ENCODE measurements at regions not wholly inside any gene's neighbourhood (a gene's known extent, or its start where the extent isn't known, plus 50 kb on each side); places are given as distances from the start of the nearest gene placed in this dataset.
"Not testable (repeated sequence)": the region's sequence is repeated elsewhere in the genome, so short reads cannot be mapped to it uniquely, and the experiment has no call there.

DNA sequence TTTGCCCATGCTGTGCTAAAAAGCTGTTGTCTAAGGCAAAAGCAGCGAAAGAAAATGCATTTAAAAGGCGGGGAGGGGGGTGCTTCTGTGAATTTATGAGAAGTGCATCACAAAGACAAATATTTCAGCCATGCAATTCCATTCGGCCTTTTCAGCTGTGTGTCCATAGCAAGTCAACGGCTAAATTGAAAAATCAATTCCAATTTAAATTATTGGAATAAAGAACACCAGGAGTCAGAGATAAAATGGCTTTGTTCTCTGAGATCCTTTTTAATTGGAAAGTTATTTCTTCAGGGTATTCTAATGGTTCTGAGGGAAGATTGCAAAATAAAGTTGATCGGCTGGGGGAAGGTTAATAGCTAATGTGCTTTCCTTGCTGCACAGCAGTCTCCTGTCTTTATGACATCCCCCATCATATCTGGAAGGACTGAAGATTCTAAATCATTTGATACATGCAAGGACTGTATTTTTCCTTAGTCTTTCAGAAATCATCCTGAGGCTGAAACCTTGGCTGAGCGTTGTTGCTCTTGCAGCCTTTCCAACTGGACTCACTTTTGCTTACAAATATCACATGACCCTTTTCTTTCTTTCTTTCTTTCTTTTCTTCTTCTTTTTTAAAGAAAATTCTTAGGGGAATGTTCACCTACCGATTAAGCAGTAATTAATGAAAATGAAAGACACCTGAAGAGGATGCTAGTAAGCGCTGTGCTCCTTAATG lies 647.1 kb downstream of the DACH1 start:
- H3K4me3 ChIP-seq: no peak overlapping the region
- no peak overlapping the region for H3K27ac ChIP-seq
- no peaks in the 10 kb centered on the region for H3K36me3 ChIP-seq (ENCODE audit: insufficient read depth, low read length)
- DNase-seq (ENCODE audit: low read depth, low spot score): no peak
- no peak overlapping the region for H3K9ac ChIP-seq (ENCODE audit: insufficient read length)
- H3K9me3 ChIP-seq (ENCODE audit: low read depth, low read length): no peaks in the 10 kb centered on the region
- TF ChIP-seq EZH2 (IDR thresholded peaks at IDR 0.05) (no peak), FOXP2 (optimal IDR thresholded peaks at IDR 0.05; ENCODE audit: control extremely low read depth, extremely low read length, insufficient read depth) (no peak), POLR2AphosphoS5 (IDR thresholded peaks at IDR 0.05; ENCODE audit: borderline replicate concordance, low read depth, low read length) (no peak)

DNA sequence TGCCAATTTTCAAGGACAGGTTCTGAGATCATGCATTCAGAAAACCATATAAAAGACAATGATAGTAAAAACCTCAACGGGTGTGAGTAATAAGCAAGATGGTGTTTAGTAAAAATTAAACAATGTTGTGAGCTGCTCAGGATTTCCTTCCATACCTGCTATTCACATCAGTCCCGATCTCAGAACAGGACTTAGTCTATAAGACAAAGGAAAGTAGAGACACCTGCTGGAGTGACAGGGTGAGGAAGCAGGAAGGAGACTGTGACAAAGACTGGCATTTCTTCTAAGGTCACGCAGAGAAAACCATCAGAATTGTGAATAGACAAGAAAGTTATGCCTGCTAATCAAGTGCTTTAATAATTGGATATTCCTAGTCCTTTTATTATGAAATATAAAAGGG lies 648.0 kb downstream of the DACH1 start:
- no peak overlapping the region for H3K9ac ChIP-seq (ENCODE audit: insufficient read length)
- no peak for TF ChIP-seq FOXP2 (optimal IDR thresholded peaks at IDR 0.05; ENCODE audit: control extremely low read depth, extremely low read length, insufficient read depth)
- TF ChIP-seq POLR2AphosphoS5 (IDR thresholded peaks at IDR 0.05; ENCODE audit: borderline replicate concordance, low read depth, low read length): no peak
- H3K36me3 ChIP-seq (ENCODE audit: insufficient read depth, low read length): no peaks in the 10 kb centered on the region
- no peak overlapping the region for H3K4me3 ChIP-seq
- H3K27ac ChIP-seq: no peak overlapping the region
- H3K9me3 ChIP-seq (ENCODE audit: low read depth, low read length): no peaks in the 10 kb centered on the region
- no peak for DNase-seq (ENCODE audit: low read depth, low spot score)

DNA sequence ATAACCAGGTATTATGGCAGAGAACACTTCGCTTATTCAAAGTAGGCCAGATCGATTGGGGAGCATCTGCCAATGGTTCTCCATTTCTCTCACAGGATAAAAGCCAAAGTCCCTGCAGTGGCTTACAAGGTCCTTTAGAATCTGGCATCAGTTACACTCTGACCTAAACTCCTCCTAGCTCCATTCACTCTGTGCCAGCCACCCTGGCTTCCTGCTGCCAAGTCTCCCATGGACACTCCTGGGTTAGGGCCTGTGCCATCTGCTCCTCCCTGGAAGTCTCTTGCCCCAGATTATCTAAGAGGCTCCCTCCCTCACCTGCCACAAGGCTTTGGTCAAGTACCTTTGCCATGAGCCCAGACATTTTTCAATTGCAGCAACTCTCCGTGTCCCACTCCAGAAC lies 649.2 kb downstream of the DACH1 start:
- no peak overlapping the region for H3K9ac ChIP-seq (ENCODE audit: insufficient read length)
- H3K4me3 ChIP-seq: no peak overlapping the region
- H3K36me3 ChIP-seq (ENCODE audit: insufficient read depth, low read length): no peaks in the 10 kb centered on the region
- no peak for TF ChIP-seq POLR2AphosphoS5 (IDR thresholded peaks at IDR 0.05; ENCODE audit: borderline replicate concordance, low read depth, low read length)
- no peaks in the 10 kb centered on the region for H3K9me3 ChIP-seq (ENCODE audit: low read depth, low read length)
- DNase-seq (ENCODE audit: low read depth, low spot score): no peak
- H3K27ac ChIP-seq: no peak overlapping the region

DNA sequence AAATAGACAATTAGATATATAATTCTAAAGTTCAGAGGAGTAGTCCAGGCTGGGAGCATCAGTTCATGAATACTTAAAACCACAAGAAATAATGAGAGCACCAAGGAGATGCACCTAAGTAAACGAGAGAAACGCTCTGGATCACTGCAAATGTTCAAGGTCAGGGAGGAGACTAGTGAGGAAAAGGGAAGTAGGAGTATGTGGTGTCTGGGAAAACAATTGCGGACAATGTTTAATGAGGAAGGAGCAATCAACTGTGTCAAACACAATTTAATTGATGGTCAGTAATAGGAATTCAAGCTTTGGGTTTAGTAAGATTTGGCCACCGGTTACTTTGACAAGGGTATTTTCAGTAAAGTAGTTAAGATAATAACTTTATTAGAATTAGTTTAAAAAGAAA lies 652.2 kb downstream of the DACH1 start:
- no peak for DNase-seq (ENCODE audit: low read depth, low spot score)
- H3K9ac ChIP-seq (ENCODE audit: insufficient read length): no peak overlapping the region
- no peak overlapping the region for H3K4me3 ChIP-seq
- TF ChIP-seq FOXP2 (optimal IDR thresholded peaks at IDR 0.05; ENCODE audit: control extremely low read depth, extremely low read length, insufficient read depth) (no peak), POLR2AphosphoS5 (IDR thresholded peaks at IDR 0.05; ENCODE audit: borderline replicate concordance, low read depth, low read length) (no peak), EZH2 (IDR thresholded peaks at IDR 0.05) (no peak)
- no peak overlapping the region for H3K27ac ChIP-seq
- no peaks in the 10 kb centered on the region for H3K9me3 ChIP-seq (ENCODE audit: low read depth, low read length)
- no peaks in the 10 kb centered on the region for H3K36me3 ChIP-seq (ENCODE audit: insufficient read depth, low read length)

DNA sequence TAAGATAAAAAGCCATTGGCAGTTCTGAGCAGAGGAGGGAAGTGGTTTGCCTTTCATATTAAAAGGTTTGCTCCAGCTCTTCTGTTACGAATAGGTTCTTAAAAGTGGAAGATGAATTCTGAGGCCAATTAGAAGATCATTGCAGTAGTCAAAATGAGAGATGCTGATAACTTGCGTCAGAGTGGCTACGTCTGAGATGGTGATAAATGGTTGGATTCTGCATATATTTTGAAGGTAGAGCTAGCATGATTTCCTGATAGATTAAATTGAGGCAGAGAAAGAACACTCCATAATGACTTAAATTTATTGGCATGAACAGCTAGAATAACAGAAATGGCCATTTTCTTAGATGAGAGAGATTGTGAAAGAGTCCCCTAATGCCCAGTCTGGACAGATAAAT lies 652.6 kb downstream of the DACH1 start:
- no peak for DNase-seq (ENCODE audit: low read depth, low spot score)
- H3K27ac ChIP-seq: no peak overlapping the region
- H3K4me3 ChIP-seq: no peak overlapping the region
- no peak overlapping the region for H3K9ac ChIP-seq (ENCODE audit: insufficient read length)
- no peaks in the 10 kb centered on the region for H3K36me3 ChIP-seq (ENCODE audit: insufficient read depth, low read length)
- H3K9me3 ChIP-seq (ENCODE audit: low read depth, low read length): no peaks in the 10 kb centered on the region
- no peak for TF ChIP-seq FOXP2 (optimal IDR thresholded peaks at IDR 0.05; ENCODE audit: control extremely low read depth, extremely low read length, insufficient read depth)

DNA sequence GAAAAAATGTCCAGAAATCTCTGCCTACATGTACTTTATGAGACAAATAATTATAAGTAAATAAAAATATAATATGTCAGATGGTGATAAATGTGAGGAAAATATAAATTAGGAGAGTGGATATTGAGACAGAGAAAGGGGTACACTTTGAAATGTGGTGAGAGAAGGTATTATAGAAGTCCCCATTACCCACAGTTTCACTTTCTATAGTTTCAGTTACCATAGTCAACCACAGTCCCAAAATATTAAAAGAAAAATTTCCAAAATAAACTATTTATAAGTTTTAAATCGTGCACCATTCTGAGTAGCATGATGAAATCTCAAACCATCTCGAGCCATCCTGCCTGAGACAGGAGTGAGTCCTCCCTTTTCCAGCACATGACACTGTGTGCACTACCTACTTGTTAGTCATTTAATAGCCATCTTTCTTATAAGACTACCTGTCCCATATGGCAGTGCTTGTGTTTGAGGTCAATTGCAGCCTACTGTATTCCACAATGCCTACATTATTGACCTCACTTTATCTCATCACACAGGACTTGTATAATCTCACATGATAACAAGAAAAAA lies 653.7 kb downstream of the DACH1 start:
- Histone ChIP-seq H3K9me3 (ENCODE audit: low read depth, low read length) (no peaks in the 10 kb centered on the region), H3K27ac (no peak overlapping the region), H3K9ac (ENCODE audit: insufficient read length) (no peak overlapping the region), H3K36me3 (ENCODE audit: insufficient read depth, low read length) (no peaks in the 10 kb centered on the region), H3K4me3 (no peak overlapping the region)
- no peak for DNase-seq (ENCODE audit: low read depth, low spot score)
- TF ChIP-seq FOXP2 (optimal IDR thresholded peaks at IDR 0.05; ENCODE audit: control extremely low read depth, extremely low read length, insufficient read depth) (no peak), POLR2AphosphoS5 (IDR thresholded peaks at IDR 0.05; ENCODE audit: borderline replicate concordance, low read depth, low read length) (no peak), EZH2 (IDR thresholded peaks at IDR 0.05) (no peak)

DNA sequence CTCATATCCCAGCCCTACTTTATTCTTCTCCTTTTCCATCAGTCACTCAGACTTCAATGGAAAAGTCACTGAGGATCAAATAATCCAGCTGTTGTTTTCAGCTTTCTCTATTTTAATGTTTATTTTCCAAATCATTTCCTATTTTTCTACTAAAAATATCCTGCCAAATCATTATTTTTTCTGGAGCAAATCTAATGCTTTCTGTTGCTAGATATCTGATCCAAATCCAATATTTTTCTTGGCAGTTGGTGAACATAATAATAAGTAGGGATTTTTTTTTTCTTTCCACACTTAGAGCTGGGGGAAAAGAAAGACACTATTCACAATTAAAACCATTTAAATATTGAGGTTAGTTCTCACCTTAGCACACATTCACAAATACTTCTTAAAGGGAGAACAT lies 656.1 kb downstream of the DACH1 start:
- no peak overlapping the region for H3K4me3 ChIP-seq
- no peaks in the 10 kb centered on the region for H3K9me3 ChIP-seq (ENCODE audit: low read depth, low read length)
- no peak overlapping the region for H3K27ac ChIP-seq
- no peaks in the 10 kb centered on the region for H3K36me3 ChIP-seq (ENCODE audit: insufficient read depth, low read length)
- DNase-seq (ENCODE audit: low read depth, low spot score): no peak
- TF ChIP-seq POLR2AphosphoS5 (IDR thresholded peaks at IDR 0.05; ENCODE audit: borderline replicate concordance, low read depth, low read length) (no peak), FOXP2 (optimal IDR thresholded peaks at IDR 0.05; ENCODE audit: control extremely low read depth, extremely low read length, insufficient read depth) (no peak), EZH2 (IDR thresholded peaks at IDR 0.05) (no peak)
- no peak overlapping the region for H3K9ac ChIP-seq (ENCODE audit: insufficient read length)

DNA sequence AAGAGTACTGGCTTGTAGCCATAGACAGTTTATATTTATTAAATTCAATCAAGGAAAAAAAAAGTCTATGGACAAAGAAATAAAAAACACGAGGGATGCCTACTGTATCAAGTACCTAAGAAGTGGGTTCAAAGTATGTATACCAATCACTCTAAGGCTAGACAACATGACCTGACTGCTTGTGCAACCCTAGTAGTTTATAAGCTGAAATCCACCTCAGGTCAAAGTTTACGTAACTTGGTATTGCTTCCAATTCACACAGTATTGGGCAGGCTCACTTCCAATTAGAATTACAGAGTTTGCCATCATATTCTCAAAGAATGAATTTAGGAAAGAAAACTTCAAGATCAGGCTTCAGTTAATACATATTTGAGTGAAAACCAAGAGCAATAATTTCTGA lies 657.8 kb downstream of the DACH1 start:
- TF ChIP-seq POLR2AphosphoS5 (IDR thresholded peaks at IDR 0.05; ENCODE audit: borderline replicate concordance, low read depth, low read length) (no peak), EZH2 (IDR thresholded peaks at IDR 0.05) (no peak), FOXP2 (optimal IDR thresholded peaks at IDR 0.05; ENCODE audit: control extremely low read depth, extremely low read length, insufficient read depth) (no peak)
- no peak overlapping the region for H3K9ac ChIP-seq (ENCODE audit: insufficient read length)
- no peaks in the 10 kb centered on the region for H3K9me3 ChIP-seq (ENCODE audit: low read depth, low read length)
- no peaks in the 10 kb centered on the region for H3K36me3 ChIP-seq (ENCODE audit: insufficient read depth, low read length)
- no peak for DNase-seq (ENCODE audit: low read depth, low spot score)
- H3K4me3 ChIP-seq: no peak overlapping the region
- no peak overlapping the region for H3K27ac ChIP-seq

DNA sequence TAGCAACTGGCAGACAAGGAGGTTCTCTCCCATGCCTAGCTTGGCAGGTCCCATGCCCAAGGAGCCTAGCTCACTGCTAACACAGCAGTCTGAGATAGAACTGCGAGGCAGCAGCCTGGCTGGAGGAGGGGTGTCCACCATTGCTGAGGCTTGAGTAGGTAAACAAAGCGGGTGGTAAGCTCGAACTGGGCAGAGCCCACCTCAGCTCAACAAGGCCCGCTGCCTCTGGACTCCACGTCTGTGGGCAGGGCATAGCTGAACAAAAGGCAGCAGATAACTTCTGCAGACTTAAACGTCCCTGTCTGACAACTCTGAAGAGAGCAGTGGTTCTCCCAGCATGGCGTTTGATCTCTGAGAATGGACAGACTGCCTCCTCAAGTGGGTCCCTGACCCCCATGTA lies 682.4 kb downstream of the DACH1 start:
- not testable (repeated sequence) for H3K4me3 ChIP-seq; H3K9ac ChIP-seq (ENCODE audit: insufficient read length); H3K9me3 ChIP-seq (ENCODE audit: low read depth, low read length); DNase-seq (ENCODE audit: low read depth, low spot score); H3K27ac ChIP-seq; H3K36me3 ChIP-seq (ENCODE audit: insufficient read depth, low read length)

DNA sequence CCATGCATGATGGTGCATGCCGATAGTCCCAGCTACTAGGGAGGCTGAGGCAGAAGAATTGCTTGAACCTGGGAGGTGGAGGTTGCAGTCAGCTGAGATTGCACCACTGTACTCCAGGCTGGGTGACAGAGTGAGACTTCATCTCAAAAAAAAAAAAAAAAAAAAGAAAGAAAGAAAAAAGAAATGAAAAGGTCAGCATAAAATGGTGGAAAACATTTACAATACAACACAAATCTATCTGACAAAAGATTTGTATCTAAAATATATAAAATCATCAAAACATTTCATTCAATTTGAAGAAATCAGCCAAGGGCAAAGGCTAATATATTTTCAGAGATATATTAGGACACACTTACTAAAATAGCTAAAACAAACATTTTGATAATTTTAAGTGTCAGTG lies 683.7 kb downstream of the DACH1 start:
- H3K36me3 ChIP-seq (ENCODE audit: insufficient read depth, low read length); DNase-seq (ENCODE audit: low read depth, low spot score); H3K9me3 ChIP-seq (ENCODE audit: low read depth, low read length); H3K4me3 ChIP-seq; H3K9ac ChIP-seq (ENCODE audit: insufficient read length); H3K27ac ChIP-seq: not testable (repeated sequence)

Measured in SK-N-MC (cell line).